ENCODE measurements at regions not wholly inside any gene's neighbourhood (a gene's known extent, or its start where the extent isn't known, plus 50 kb on each side); places are given as distances from the start of the nearest gene placed in this dataset.

DNA sequence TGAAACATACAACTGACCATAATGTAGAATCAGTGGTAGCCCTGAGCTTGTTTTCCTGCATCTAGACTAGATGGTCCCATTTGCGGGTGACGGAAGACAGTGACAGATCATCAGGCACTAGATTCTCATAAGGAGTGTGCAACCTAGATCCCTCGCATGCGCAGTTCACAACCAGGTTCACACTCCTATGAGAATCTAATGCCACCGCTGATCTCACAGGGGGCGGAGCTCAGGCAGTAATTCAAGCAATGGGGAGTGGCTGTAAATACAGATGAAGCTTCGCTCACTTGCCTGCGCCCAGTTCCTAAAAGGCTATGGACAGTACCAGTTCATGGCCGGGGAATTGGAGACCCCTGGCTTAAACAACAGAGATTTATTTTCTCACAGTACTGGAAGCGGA, 656.3 kb downstream of the HS3ST4 start:
- H3K36me3 ChIP-seq (ENCODE audit: control insufficient read depth in 1 of 2, insufficient read depth in 2 of 2, low read length in 2 of 2), result no peaks in the 10 kb centered on the region
- no peaks in the 10 kb centered on the region for H4K20me1 ChIP-seq (ENCODE audit: insufficient read depth)
- no peaks in the 10 kb centered on the region for H3K9me2 ChIP-seq (ENCODE audit: insufficient read depth)
- peaks cover 0 to 10% of the 10 kb centered on the region in 2 experiments; a peak in 2 of 4 replicates for H3K9me3 ChIP-seq (ENCODE audit: control insufficient read depth in 1 of 2, insufficient read depth in 1 of 2, low read depth in 1 of 2, low read length in 2 of 2)
- ChIA-PET POLR2A (no interaction called here), RAD21 (ENCODE audit: low non-redundant PET in 1 of 2, low total read pairs in 2 of 2, uncharacterized antibody in 2 of 2, unreplicated experiment in 2 of 2) (no interaction called here), CTCF (no interaction called here)
- DNase-seq (ENCODE audit: low read depth, low spot score) (no peak), ATAC-seq (no peak)
- H2AFZ ChIP-seq (ENCODE audit: low read depth, low read length, poor library complexity, severe bottlenecking), result no peak overlapping the region
- H3K9ac ChIP-seq (ENCODE audit: low read length), result no peak overlapping the region
- TF ChIP-seq EGR1 (IDR thresholded peaks at IDR 0.05; ENCODE audit: low read depth) (no peak), RAD21 (IDR thresholded peaks at IDR 0.05; ENCODE audit: low read depth) (no peak), ZFX (IDR thresholded peaks at IDR 0.05) (no peak), ELF1 (IDR thresholded peaks at IDR 0.05; ENCODE audit: borderline replicate concordance, low read depth) (no peak), EZH2 (IDR thresholded peaks at IDR 0.05) (no peak), SRF (IDR thresholded peaks at IDR 0.05; ENCODE audit: low read depth) (no peak), POLR2A (IDR thresholded peaks at IDR 0.05; ENCODE audit: borderline replicate concordance, extremely low read depth, insufficient read depth, insufficient read length) (no peak), SP1 (IDR thresholded peaks at IDR 0.05; ENCODE audit: low read depth) (no peak), ZNF274 (IDR thresholded peaks at IDR 0.05; ENCODE audit: low read depth, low read length) (no peak), SIN3A (IDR thresholded peaks at IDR 0.05; ENCODE audit: low read depth) (no peak)
- TF ChIP-seq, protein P1, sequence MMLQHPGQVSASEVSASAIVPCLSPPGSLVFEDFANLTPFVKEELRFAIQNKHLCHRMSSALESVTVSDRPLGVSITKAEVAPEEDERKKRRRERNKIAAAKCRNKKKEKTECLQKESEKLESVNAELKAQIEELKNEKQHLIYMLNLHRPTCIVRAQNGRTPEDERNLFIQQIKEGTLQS (IDR thresholded peaks at IDR 0.05), result no peak
- TF ChIP-seq, protein P2, sequence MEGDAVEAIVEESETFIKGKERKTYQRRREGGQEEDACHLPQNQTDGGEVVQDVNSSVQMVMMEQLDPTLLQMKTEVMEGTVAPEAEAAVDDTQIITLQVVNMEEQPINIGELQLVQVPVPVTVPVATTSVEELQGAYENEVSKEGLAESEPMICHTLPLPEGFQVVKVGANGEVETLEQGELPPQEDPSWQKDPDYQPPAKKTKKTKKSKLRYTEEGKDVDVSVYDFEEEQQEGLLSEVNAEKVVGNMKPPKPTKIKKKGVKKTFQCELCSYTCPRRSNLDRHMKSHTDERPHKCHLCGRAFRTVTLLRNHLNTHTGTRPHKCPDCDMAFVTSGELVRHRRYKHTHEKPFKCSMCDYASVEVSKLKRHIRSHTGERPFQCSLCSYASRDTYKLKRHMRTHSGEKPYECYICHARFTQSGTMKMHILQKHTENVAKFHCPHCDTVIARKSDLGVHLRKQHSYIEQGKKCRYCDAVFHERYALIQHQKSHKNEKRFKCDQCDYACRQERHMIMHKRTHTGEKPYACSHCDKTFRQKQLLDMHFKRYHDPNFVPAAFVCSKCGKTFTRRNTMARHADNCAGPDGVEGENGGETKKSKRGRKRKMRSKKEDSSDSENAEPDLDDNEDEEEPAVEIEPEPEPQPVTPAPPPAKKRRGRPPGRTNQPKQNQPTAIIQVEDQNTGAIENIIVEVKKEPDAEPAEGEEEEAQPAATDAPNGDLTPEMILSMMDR (IDR thresholded peaks at IDR 0.05 in 2 of 3, conservative IDR thresholded peaks at IDR 0.05 in 1 of 3; ENCODE audit: borderline replicate concordance in 1 of 3, insufficient read depth in 1 of 3, low read depth in 2 of 3, low read length in 2 of 3), result no peak
- H3K4me1 ChIP-seq (ENCODE audit: control insufficient read depth in 1 of 2, insufficient read depth in 2 of 2, low read length in 2 of 2), result no peaks in the 10 kb centered on the region
- intact Hi-C loops (cut with micrococcal nuclease), result no loop called here
- no peaks in the 10 kb centered on the region for H3K79me2 ChIP-seq (ENCODE audit: insufficient read depth, low read length)
- no peaks in the 10 kb centered on the region for H3K27me3 ChIP-seq (ENCODE audit: insufficient read depth, low read length)
- no peak overlapping the region for H3K4me2 ChIP-seq (ENCODE audit: low read length)
- no peak overlapping the region for H3K4me3 ChIP-seq (replicated peaks in 1 of 2; ENCODE audit: low read depth in 1 of 2, low read length in 2 of 2)
- BruUV-seq (replicated peaks), result no TSS peak
- H3K27ac ChIP-seq (ENCODE audit: low read depth, low read length), result no peak overlapping the region
